ENCODE measurements at regions not wholly inside any gene's neighbourhood (a gene's known extent, or its start where the extent isn't known, plus 50 kb on each side); places are given as distances from the start of the nearest gene placed in this dataset.
"Not testable (repeated sequence)": the region's sequence is repeated elsewhere in the genome, so short reads cannot be mapped to it uniquely, and the experiment has no call there.

DNA sequence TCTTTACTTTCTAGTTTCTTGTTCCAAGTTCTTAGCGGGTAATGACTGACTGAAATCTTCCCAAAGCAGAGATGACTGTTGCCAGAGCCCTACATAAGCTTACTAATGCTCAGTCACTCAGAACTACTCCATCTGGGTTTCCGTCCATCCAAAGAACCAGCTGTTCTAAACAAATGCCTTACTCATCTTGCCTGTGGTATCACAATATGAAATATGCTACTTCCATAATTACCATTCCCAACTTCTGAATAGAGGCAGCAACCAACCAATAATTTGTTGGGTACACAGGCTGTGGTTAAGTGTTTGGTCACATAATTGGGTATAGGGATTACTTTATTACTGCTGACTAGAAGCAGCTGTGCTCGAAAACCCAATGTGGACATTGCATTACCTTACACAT is 930.2 kb upstream of the DIAPH2 start:
- Mint-ChIP-seq H3K4me3 (no peak overlapping the region), H3K4me1 (no peaks in the 10 kb centered on the region), H3K9me3 (peaks cover 0 to 3% (median 0%) of the 10 kb centered on the region in 7 donors), H3K36me3 (no peaks in the 10 kb centered on the region), H3K27me3 (no peaks in the 10 kb centered on the region), H3K27ac (no peak overlapping the region)
- ATAC-seq (ENCODE audit: low read depth in 2 of 2), result no peak
- no peak for DNase-seq

DNA sequence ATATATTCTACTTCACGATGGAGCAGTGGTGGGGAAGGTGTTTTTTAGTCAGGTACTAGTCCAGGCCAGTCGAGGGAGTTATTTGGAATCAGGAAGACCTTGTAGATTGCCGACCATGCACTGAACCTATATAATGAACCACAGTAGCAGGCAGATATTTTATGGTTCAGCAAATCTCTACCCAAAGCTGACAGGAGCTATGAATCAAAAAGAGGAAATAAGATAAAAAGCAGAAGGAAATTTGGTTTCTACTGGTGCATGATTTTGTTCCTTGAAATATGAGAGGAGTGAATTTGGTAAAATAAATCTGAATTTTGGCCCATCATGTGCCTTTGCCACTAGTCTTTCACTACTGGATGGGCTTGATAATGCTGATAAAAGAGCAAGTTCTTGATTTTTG is 924.3 kb upstream of the DIAPH2 start:
- no peak overlapping the region for H3K27ac Mint-ChIP-seq
- no peaks in the 10 kb centered on the region for H3K9me3 Mint-ChIP-seq
- no peak for ATAC-seq (ENCODE audit: low read depth in 2 of 2)
- no peak overlapping the region for H3K4me3 Mint-ChIP-seq
- H3K4me1 Mint-ChIP-seq, result peaks cover 0 to 2% (median 0%) of the 10 kb centered on the region in 3 donors
- H3K36me3 Mint-ChIP-seq, result no peaks in the 10 kb centered on the region
- no peaks in the 10 kb centered on the region for H3K27me3 Mint-ChIP-seq
- DNase-seq, result no peak

DNA sequence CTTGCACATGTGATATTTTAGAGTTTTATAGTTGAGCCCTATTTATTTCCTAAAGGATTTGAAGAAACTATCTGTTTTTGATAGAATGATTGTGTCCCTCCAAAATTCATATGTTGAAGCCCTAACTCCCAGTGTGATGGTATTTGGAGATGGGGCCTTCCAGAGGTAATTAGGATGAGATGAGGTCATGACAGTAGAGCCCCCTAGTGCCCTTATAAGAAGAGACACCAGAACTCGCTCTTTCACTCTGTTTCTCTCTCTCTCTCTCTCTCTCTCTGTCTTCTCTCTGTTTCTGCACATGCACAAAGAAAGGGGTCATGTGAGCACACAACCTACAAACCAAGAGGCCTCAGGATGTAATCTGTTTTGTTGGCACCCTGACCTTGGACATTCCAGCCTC is 921.9 kb upstream of the DIAPH2 start:
- DNase-seq (no peak), ATAC-seq (ENCODE audit: low read depth in 2 of 2) (no peak)
- H3K36me3 Mint-ChIP-seq, result no peaks in the 10 kb centered on the region
- H3K27ac Mint-ChIP-seq, result no peak overlapping the region
- H3K4me1 Mint-ChIP-seq, result peaks cover 0 to 2% (median 0%) of the 10 kb centered on the region in 3 donors
- H3K4me3 Mint-ChIP-seq, result no peak overlapping the region
- H3K27me3 Mint-ChIP-seq, result no peaks in the 10 kb centered on the region
- H3K9me3 Mint-ChIP-seq, result no peaks in the 10 kb centered on the region

DNA sequence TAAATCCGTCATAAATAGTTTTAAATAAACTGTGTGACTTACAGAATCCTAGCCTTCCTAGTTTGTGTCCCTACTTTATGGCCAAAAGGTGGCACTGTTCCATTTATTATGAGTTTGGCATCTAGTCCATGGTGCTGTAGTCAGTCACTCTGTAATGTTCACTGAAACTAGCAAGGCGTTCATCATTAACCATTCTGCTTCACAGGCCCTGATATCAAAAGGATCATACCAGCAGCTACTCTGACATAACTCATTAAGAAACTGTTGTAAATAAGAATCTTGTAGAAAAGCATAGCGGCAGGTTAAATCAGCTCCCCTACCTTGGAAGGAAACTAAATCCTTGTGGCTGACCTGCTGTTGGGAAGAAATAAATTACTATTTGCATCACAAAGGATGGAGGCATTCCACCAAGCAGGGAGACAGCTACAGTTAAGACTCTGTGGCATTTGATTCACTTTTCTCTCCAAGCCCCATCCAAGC is 919.6 kb upstream of the DIAPH2 start:
- Mint-ChIP-seq H3K27ac (no peak overlapping the region), H3K27me3 (no peaks in the 10 kb centered on the region), H3K36me3 (no peaks in the 10 kb centered on the region), H3K9me3 (peaks cover 0 to under 1% (median 0%) of the 10 kb centered on the region in 7 donors), H3K4me1 (peaks cover 0 to 2% (median 0%) of the 10 kb centered on the region in 3 donors), H3K4me3 (no peak overlapping the region)
- DNase-seq, result no peak
- no peak for ATAC-seq (ENCODE audit: low read depth in 2 of 2)

DNA sequence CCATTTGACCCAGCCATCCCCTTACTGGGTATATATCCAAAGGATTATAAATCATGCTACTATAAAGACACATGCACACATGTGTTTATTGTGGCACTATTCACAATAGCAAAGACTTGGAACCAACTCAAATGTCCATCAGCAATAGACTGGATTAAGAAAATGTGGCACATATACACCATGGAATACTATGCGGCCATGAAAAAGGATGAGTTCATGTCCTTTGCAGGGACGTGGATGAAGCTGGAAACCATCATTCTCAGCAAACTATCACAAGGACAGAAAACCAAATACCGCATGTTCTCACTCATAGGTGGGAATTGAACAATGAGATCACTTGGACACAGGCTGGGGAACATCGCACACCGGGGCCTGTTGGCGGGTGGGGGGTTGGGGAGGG is 913.4 kb upstream of the DIAPH2 start:
- H3K9me3 Mint-ChIP-seq; H3K27me3 Mint-ChIP-seq; ATAC-seq (ENCODE audit: low read depth in 2 of 2); H3K27ac Mint-ChIP-seq; DNase-seq; H3K4me3 Mint-ChIP-seq; H3K4me1 Mint-ChIP-seq; H3K36me3 Mint-ChIP-seq: not testable (repeated sequence)

DNA sequence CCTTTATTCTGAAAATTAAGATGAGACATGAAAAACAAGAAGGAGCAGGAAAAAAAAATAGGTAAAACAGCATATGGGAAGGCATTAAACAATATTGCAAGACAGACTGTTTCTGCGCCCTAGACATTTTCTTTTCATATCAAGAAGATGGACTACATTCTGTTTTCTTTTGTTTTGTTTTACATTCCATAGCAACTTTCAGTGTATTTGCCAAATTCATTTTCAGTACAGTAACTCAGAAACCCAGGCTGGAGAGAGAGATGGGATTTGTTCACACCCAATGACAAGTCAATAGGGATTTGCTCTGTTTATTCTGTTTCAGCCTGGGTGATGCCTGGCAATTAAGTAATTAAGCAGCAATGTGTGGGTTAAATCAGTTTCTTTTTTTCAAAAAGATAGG is 892.8 kb upstream of the DIAPH2 start:
- Mint-ChIP-seq H3K27me3 (no peaks in the 10 kb centered on the region), H3K27ac (no peak overlapping the region), H3K4me1 (no peaks in the 10 kb centered on the region), H3K4me3 (no peak overlapping the region), H3K9me3 (peaks cover 0 to 10% (median under 1%) of the 10 kb centered on the region in 7 donors), H3K36me3 (no peaks in the 10 kb centered on the region)
- DNase-seq, result no peak
- no peak for ATAC-seq (ENCODE audit: low read depth in 2 of 2)

DNA sequence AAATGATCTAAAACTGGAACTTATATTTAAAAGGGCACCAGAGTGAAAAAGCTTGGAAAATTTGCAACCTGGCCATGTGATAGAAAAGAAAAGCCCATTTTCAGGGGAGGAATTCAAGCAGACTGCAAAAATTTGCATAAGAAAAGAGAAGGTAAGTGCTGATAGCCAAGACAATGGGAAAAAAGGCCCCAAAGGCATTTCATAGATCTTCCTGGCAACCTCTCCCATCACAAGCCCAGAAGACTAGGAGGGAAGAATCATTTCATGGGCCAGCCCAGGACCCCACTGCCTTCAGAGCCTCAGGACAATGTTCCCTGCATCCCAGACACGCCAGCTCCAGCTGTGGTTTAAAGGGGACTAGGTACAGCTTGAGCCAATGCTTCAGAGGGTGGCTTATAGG is 887.3 kb upstream of the DIAPH2 start:
- H3K4me3 Mint-ChIP-seq, result no peak overlapping the region
- no peaks in the 10 kb centered on the region for H3K36me3 Mint-ChIP-seq
- no peaks in the 10 kb centered on the region for H3K27me3 Mint-ChIP-seq
- no peak for DNase-seq
- H3K4me1 Mint-ChIP-seq, result no peaks in the 10 kb centered on the region
- H3K27ac Mint-ChIP-seq, result no peak overlapping the region
- ATAC-seq (ENCODE audit: low read depth in 2 of 2), result no peak
- peaks cover 0 to 10% (median 4%) of the 10 kb centered on the region in 7 donors for H3K9me3 Mint-ChIP-seq

DNA sequence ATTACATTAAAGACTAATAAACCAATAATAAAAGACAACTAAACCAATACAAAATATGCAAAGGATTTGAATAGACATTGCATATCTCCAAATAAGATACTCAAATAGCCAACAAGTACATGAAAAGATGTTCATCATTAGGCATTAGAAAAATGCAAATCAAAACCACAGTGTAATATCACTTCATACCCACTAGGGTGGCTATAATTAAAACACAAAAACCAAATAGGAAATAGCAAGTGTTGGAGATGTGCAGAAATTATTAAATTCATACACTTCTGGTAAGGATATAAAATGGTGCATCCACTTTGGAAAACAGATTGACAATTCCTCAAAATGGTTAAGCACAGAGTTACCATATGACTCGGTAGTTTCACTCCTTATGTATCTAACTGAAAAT is 860.8 kb upstream of the DIAPH2 start:
- no peak overlapping the region for H3K4me3 Mint-ChIP-seq
- peaks cover 0 to 2% (median under 1%) of the 10 kb centered on the region in 7 donors for H3K9me3 Mint-ChIP-seq
- no peaks in the 10 kb centered on the region for H3K4me1 Mint-ChIP-seq
- DNase-seq (no peak), ATAC-seq (ENCODE audit: low read depth in 2 of 2) (no peak)
- H3K27ac Mint-ChIP-seq, result no peak overlapping the region
- no peaks in the 10 kb centered on the region for H3K36me3 Mint-ChIP-seq
- no peaks in the 10 kb centered on the region for H3K27me3 Mint-ChIP-seq

DNA sequence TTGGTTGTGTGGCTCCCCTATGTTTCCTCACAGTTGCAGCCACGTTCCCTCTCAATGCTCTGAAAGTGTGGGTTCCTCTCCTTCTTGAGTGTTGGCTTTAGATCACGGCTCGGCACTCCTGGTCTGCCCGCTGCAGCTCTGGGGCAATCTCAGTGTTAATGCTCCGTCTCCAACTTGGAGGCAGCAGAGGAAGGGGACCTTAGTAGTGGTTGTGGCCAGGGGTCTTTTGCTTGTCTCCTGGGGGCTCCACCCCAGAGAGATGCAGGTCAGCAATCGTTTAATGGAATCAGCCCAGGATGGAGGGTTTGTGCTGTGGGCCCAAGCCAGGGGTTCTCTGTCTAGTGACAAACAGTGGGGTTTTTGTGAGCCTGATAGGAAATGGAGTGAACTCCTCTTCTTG is 849.4 kb upstream of the DIAPH2 start:
- H3K9me3 Mint-ChIP-seq, result peaks cover 0 to 16% (median 3%) of the 10 kb centered on the region in 7 donors
- no peak overlapping the region for H3K27ac Mint-ChIP-seq
- ATAC-seq (ENCODE audit: low read depth in 2 of 2), result no peak
- no peaks in the 10 kb centered on the region for H3K4me1 Mint-ChIP-seq
- no peak for DNase-seq
- H3K27me3 Mint-ChIP-seq, result no peaks in the 10 kb centered on the region
- H3K4me3 Mint-ChIP-seq, result no peak overlapping the region
- no peaks in the 10 kb centered on the region for H3K36me3 Mint-ChIP-seq

DNA sequence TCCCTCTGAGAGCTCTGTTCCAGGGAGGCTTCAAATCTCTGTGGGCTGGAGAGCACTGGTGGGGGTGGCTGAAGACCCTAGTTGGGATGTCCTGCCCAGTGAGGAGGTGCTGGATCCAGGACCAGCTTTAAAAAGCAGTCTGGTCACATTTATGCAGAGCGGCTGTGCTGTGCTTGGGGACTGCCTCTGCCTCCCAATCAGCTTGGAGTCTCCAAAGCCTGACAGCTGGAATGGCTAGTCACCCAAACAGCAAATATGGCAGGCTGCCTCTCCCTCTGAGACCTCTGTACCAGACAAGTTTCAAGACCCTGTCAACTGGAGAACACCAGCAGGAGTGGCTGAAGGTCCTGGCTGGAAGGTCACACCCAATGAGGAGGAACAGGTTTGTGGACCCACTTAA is 848.1 kb upstream of the DIAPH2 start:
- no peak overlapping the region for H3K27ac Mint-ChIP-seq
- H3K27me3 Mint-ChIP-seq, result no peaks in the 10 kb centered on the region
- peaks cover 0 to 15% (median 0%) of the 10 kb centered on the region in 7 donors for H3K9me3 Mint-ChIP-seq
- DNase-seq (no peak), ATAC-seq (ENCODE audit: low read depth in 2 of 2) (no peak)
- H3K36me3 Mint-ChIP-seq, result no peaks in the 10 kb centered on the region
- H3K4me3 Mint-ChIP-seq, result no peak overlapping the region
- H3K4me1 Mint-ChIP-seq, result no peaks in the 10 kb centered on the region

DNA sequence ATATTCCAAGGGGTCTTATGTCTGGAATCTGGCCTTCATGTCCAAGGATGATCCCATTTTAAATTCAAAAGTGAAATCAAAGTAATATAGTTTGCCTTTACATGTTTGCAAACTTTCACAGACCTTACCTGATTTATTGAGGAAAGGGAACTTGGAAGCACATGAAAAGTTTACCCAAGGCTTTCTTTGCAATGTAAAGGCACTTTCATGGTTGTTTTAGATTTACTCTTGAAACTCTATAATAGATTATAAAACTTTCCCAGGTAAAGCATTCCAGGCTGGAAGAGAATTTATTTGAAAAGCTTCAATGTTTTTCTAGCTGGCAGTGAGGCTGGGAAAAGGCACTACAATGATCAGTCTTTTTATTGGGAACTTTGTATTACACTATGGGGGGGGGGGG is 842.8 kb upstream of the DIAPH2 start:
- H3K9me3 Mint-ChIP-seq, result peaks cover 0 to 5% (median 0%) of the 10 kb centered on the region in 7 donors
- no peaks in the 10 kb centered on the region for H3K4me1 Mint-ChIP-seq
- DNase-seq (no peak), ATAC-seq (ENCODE audit: low read depth in 2 of 2) (no peak)
- H3K27me3 Mint-ChIP-seq, result no peaks in the 10 kb centered on the region
- no peak overlapping the region for H3K27ac Mint-ChIP-seq
- H3K4me3 Mint-ChIP-seq, result no peak overlapping the region
- no peaks in the 10 kb centered on the region for H3K36me3 Mint-ChIP-seq

DNA sequence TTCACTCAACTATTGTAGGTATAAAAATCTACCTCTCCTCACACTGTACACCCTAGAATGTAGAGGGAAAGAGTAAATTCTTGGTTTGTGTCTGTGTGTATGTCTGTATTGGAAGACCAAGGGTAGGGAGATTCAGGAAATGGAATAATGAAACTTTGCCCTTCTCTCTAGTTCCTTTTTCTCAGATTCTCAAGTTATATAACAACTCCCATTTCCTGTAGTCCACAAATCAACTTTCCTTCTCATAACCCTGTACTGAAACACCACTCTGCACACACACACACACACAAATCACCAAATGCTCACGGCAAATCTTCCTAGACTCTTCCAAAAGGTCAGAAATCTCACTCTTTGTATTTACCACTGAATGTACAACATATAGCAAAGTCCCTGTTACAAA is 824.5 kb upstream of the DIAPH2 start:
- H3K27me3 Mint-ChIP-seq, result no peaks in the 10 kb centered on the region
- H3K9me3 Mint-ChIP-seq, result peaks cover 6 to 20% (median 9%) of the 10 kb centered on the region in 7 donors
- no peaks in the 10 kb centered on the region for H3K4me1 Mint-ChIP-seq
- no peak for ATAC-seq (ENCODE audit: low read depth in 2 of 2)
- DNase-seq, result no peak
- no peak overlapping the region for H3K27ac Mint-ChIP-seq
- no peaks in the 10 kb centered on the region for H3K36me3 Mint-ChIP-seq
- no peak overlapping the region for H3K4me3 Mint-ChIP-seq

DNA sequence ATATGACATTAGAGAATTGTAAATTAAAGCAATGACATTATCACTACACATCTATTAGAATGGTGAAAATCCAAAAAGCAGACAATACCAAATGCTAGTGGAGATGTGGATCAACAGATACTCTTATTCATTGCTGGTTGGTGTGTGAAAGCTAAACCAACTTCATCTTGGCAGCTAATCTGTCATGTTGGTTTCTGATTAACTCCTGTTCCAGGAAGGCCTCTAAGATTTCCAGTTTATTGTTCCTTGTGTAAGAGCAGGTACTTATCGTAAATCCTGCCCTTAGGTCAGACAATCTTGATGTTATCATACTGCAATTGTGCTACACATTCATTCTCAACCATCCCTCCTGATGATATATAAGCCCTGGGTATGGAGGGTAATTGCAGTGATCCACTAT is 809.0 kb upstream of the DIAPH2 start:
- peaks cover 2 to 32% (median 10%) of the 10 kb centered on the region in 7 donors for H3K9me3 Mint-ChIP-seq
- no peak overlapping the region for H3K27ac Mint-ChIP-seq
- no peaks in the 10 kb centered on the region for H3K27me3 Mint-ChIP-seq
- ATAC-seq (ENCODE audit: low read depth in 2 of 2) (no peak), DNase-seq (no peak)
- H3K4me1 Mint-ChIP-seq, result no peaks in the 10 kb centered on the region
- no peak overlapping the region for H3K4me3 Mint-ChIP-seq
- no peaks in the 10 kb centered on the region for H3K36me3 Mint-ChIP-seq

DNA sequence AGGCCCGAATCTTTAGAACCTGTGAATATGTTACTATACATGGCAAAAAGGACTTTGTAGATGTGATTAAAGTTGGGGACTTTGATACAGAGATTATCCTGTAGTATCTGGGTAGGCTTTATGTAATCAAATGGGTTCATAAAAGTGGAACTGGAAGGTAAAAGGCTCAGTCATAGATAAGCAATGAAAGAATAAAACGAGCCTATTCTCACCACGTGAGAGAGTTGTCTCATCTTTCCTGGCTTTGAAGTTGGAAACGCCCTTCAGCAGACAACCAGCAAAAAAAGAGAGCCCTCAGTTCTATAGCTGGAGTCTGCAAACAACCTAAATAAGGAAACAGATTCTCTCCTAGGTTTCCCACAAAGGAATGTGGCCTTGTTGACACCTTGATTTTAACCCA is 805.8 kb upstream of the DIAPH2 start:
- Mint-ChIP-seq H3K27me3 (no peaks in the 10 kb centered on the region), H3K36me3 (no peaks in the 10 kb centered on the region)
- DNase-seq, result no peak

DNA sequence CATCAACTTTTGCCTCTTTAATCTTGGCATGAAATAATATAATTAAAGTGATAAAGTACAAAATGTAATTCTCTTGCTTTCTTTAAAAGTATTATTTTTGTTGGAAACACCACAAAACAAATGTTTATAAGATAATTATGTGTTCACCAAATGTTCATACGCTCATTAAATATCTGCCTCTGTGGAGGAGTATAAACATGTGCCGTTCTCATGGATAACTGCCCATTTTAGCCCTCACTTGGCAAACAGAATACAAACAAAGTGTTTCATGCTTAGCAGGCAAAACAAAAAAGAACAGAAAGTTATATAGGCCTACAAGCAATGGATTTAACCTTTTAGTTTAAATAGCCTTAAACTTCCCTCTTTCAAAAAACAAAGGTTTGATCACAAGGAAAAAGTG is 800.5 kb upstream of the DIAPH2 start:
- no peaks in the 10 kb centered on the region for H3K36me3 Mint-ChIP-seq
- ATAC-seq (ENCODE audit: low read depth in 2 of 2) (no peak), DNase-seq (no peak)
- no peaks in the 10 kb centered on the region for H3K27me3 Mint-ChIP-seq
- no peak overlapping the region for H3K27ac Mint-ChIP-seq
- no peaks in the 10 kb centered on the region for H3K4me1 Mint-ChIP-seq
- H3K4me3 Mint-ChIP-seq, result no peak overlapping the region
- peaks cover 0 to 2% (median 0%) of the 10 kb centered on the region in 7 donors for H3K9me3 Mint-ChIP-seq

More for the DNA sequence above, 805.8 kb upstream of the DIAPH2 start:
- H3K27ac Mint-ChIP-seq, result no peak overlapping the region
- no peaks in the 10 kb centered on the region for H3K4me1 Mint-ChIP-seq
- H3K9me3 Mint-ChIP-seq, result peaks cover 0 to 24% (median 5%) of the 10 kb centered on the region in 7 donors
- ATAC-seq (ENCODE audit: low read depth in 2 of 2), result no peak
- no peak overlapping the region for H3K4me3 Mint-ChIP-seq

Measured in naive B cell (primary cell).